ACHN (cell line): ENCODE measurements at regions not wholly inside any gene's neighbourhood (a gene's known extent, or its start where the extent isn't known, plus 50 kb on each side); places are given as distances from the start of the nearest gene placed in this dataset.
A peak's percentile ranks its signal among the peaks of the same experiment; 100 is the strongest.

Experiments used
- DNase-seq: peaks from one replicate; pipeline ENCODE4 v3.0.0-alpha.2; 2015
- in situ Hi-C: cut with HindIII; loops from 2 replicates; pipeline ENCODE4 v1.10.0; 2017; ENCODE audit warnings: low sequenced_read_pairs, low pct_ligation_motif_present, low pct_unique_long_range_greater_than_20kb

DNA sequence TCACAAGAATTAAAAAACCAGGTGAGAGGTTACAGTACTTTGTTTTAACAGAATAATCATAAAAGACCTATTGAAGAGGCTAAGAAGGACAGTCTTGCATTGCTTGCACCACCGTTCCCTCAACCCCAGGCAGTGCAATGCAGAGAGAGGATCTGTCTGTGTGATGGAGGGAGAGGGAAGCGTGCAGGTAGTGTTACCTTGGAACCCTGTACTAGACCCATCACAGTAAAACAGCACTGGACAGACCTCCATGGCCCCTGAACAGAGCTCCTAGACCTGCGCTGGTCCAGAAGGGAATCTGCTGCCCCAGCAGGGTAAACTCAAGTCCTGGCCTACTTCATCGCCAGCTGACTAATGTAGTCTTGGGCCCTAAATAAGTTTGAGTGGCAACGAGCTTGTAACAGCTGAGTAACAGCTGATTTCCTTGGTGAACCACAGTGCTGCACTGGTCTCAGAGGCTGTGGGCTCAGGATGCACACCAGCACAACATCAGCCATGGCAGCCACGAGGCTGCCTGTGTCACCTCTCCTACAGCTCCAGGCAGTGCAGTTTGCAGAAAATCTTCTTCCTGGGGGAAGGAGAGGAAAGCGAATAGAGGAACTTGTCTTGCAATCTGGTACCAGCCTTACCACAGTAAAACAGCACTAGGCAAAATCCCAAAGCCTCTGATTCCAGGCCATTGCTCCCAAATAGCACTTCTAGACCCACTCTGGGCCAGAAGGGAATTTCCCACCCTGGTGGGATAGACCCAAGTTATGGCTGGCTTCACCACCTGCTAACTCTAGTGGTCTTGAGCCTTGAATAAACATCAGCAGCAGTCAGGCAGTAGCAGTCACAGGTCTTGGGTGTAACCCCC lies 417.2 kb downstream of the CDH7 start:
- in situ Hi-C loops, result no loop called here
- no peak for DNase-seq

DNA sequence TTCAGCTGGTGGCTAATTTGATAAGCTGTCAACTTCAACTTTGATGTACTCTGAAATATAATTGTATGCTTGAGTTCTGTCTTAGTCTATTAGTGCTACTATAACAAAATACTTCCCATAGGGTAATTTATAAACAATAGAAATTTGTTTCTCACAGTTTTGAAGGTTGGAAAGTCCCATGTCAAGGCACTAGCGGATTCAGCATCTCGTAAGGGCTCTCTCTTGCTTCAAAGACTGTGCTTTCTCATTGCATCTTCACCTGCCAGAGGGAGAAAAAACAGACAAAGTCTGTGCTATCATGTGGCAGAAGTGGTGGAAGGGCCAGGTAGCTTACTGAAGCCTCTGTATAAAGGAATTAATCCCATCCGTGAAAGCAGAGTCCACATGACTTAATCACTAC lies 409.2 kb downstream of the CDH7 start:
- in situ Hi-C loops, result no loop called here
- no peak for DNase-seq

GRCh38 chr18:66159451-66159850 lies 408.6 kb downstream of the CDH7 start:
- in situ Hi-C loops, result no loop called here
- DNase-seq, result no peak

- no peak for DNase-seq
- in situ Hi-C loops, result no loop called here
Measured at GRCh38 chr18:66156946-66157687, 406.3 kb downstream of the CDH7 start.

GRCh38 chr18:66150650-66151049 lies 399.8 kb downstream of the CDH7 start:
- DNase-seq, result no peak
- in situ Hi-C loops, result no loop called here

DNA sequence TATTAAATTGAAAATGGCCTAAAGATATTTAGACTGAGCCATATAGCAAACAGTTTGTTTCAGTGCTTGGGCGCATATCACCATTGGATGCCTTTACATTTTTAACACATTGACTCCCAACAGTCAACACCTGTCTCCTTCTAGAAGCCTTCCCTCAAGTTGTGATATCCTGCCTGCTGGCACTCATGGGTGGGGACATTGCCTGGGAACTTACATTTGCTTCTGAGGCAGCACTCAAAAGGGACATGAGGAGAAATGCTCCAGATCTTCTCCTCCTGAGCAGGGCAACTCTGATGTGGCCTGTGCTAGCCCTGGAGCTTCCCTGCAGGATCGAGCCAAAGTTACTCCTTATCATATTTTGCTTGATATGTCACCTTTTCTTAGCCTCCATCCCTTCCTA lies 392.2 kb downstream of the CDH7 start:
- DNase-seq, result no peak
- in situ Hi-C loops, result no loop called here

DNA sequence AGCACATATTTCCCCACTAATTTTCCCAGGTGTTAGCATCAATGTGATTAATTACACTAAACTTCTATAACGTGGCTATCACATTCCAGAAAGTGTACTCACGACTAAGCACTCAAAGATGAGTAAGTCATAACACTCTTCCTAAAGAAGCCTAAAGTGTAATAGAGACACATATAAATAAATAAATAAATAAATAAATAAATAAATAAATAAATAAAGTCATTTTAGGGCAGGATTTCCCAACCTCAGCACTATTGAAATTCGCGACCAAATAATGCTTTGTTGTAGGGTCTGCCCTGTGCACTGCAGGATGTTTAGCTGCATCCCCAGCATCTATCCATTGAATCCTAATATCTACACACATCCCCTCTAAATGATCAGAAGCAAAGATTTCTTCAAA lies 390.9 kb downstream of the CDH7 start:
- in situ Hi-C loops, result no loop called here
- no peak for DNase-seq

- no peak for DNase-seq
- in situ Hi-C loops, result no loop called here
Measured at GRCh38 chr18:66138642-66139041, 387.8 kb downstream of the CDH7 start.

- in situ Hi-C loops, result no loop called here
- no peak for DNase-seq
Measured at GRCh38 chr18:66136039-66136438, 385.2 kb downstream of the CDH7 start.

DNA sequence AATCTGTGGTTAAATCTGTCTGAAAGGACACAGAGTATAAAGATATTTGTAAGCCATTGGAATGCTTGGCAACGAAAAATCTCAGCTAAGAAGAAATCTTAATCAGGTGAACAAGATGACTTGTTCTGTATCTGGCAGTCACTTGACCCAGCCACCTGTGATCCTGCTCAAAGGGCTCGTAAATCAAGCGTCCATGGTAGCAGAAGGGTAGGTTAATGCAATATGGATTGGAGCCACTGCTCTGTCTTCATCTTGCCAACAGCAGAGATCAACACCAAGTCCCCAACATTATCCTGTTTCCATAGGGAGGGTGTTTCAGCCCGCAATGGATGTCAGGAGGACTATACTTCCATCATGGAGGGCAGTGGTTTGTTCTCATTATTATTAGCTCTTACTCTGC lies 378.4 kb downstream of the CDH7 start:
- DNase-seq, result no peak
- in situ Hi-C loops, result no loop called here

DNA sequence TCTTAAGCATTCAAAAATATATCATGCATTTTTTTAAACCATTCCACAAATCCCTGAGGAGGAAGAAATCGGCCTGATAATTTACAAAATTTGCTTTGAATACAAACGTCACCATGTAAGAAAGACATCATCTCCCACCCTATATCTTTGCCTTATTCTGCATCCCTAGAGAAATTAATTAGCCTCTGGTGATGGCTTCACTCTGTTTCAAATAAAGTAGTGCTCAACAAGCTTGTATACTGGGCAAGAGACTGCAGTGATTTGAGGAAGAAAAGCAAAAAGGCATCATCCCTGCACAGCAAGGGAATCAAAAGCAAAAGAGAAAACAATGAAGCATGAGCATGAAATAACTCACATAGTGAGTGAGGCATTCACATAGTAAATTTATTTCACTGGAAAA lies 375.5 kb downstream of the CDH7 start:
- in situ Hi-C loops, result no loop called here
- no peak for DNase-seq

DNA sequence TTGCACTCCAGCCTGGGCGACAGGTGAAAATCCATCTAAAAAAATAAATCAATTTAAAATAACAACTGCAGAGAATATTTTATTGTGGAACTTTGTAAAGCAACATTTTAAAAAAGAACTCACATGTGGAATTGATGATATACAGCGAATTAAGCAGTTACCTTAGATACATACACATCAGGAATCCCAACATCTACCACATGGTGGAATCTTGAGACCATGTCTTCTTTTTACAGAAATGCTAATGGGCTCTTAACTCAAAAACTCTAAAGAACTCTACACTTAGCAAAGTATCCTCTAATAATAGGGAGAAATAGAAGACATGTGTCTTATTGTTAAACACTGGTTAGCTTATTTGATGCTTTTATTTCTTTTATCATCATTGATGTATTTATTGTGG lies 373.6 kb downstream of the CDH7 start:
- peak; percentile 11 for DNase-seq
- in situ Hi-C loops, result no loop called here

GRCh38 chr18:66119347-66119746 lies 368.5 kb downstream of the CDH7 start:
- DNase-seq, result no peak
- in situ Hi-C loops, result no loop called here

- DNase-seq, result no peak
- in situ Hi-C loops, result no loop called here
Measured at GRCh38 chr18:66111018-66111417, 360.2 kb downstream of the CDH7 start.

DNA sequence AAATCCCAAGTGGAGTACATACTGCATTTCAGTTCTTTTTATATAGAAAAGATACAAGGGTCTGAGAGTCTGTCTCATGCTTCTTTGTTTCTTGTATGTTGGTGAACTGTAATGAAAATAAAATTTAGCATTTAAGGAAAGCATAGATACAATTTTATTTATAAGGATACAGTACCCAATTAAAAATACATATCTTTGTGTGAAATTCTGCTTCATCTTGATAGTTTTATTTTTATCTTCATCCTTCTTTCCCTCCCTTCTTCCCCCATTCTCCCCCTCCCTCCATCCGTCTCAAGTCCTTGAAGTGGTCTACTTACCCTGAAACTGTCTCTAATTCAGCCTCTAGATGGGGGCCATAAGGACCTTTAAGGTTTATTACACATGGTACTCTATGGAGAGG lies 359.8 kb downstream of the CDH7 start:
- in situ Hi-C loops, result no loop called here
- no peak for DNase-seq

DNA sequence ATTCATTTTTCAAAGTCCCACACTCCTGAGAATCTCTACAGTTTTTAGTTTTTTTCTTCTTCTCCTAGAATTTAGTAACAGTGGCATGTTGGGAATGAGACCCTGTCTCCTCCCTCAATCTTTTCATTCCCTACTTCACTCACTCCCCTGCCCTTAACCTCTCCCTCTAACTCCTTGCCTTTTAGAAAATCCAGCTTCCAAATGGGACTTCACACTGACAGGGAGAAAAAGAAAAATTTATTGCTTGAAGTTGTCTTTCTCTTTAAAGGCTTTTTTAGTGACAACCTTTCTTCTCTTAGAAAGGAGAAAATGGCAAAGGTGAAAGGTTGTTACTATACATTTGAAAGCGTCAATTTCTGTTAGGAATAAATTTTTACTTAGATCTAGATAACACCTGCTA lies 359.2 kb downstream of the CDH7 start:
- in situ Hi-C loops, result no loop called here
- no peak for DNase-seq

- no peak for DNase-seq
- in situ Hi-C loops, result no loop called here
Measured at GRCh38 chr18:66107546-66107945, 356.7 kb downstream of the CDH7 start.

DNA sequence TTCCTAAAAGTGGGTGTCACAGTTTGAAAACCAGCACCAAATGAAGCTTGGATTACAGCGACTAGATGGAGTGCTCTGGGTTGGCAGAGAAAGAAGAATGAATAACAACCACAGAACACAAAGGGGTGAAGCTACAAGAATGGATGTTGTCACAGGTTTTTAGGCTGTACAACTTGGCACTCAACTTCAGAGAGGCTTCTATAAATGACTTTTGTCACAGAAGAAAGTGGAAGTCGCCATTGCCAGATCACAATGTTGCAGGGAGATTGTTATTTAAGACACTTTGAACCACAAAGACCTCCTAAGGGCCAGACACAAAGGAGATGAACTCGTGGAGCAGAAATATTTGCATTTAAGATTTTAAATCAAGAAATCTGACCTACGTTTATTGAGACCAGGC lies 354.2 kb downstream of the CDH7 start:
- no peak for DNase-seq
- in situ Hi-C loops, result no loop called here

GRCh38 chr18:66103550-66103949 lies 352.7 kb downstream of the CDH7 start:
- no peak for DNase-seq
- in situ Hi-C loops, result no loop called here

DNA sequence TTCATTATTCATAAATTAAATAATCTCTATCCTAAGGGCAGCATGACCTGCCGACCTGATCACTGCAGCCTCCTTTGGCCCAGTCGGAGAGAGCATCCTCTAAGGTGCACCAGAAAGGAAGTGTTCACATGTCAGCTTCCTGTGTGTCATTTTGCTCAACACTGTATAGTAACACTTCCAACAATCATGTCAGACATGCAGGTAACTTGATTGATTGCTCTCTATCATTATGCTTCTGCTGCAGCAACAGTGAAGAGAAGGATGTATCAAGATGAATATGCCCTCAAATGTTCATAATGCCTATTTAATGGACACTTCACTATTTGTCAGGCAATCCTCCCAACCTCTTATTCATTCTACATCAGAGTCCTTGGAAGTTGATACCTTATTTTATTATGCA lies 332.3 kb downstream of the CDH7 start:
- DNase-seq, result no peak
- in situ Hi-C loops, result no loop called here
